Prostate gland (tissue), 2 donors: ENCODE measurements at regions not wholly inside any gene's neighbourhood (a gene's known extent, or its start where the extent isn't known, plus 50 kb on each side); places are given as distances from the start of the nearest gene placed in this dataset.

Experiments
- POLR2A ChIP-seq: fragments of 450-650 bp; IDR thresholded peaks from one replicate; pipeline ENCODE4 v1.6.1; 2016; ENCODE audit warnings: antibody characterized with exemption, mild to moderate bottlenecking
- POLR2AphosphoS5 ChIP-seq: sonication (generic); formaldehyde crosslinking; IDR thresholded peaks from one replicate; pipeline ENCODE4 v1.6.1; 2017; ENCODE audit warnings: antibody characterized with exemption
- TF ChIP-seq, protein P1 (sequence below), 4 experiments: fragments of 200-600 bp in 2 of 4; fragments of 450-650 bp in 2 of 4; sonication (generic) in 2 of 4; IDR thresholded peaks; 1 replicate in 3 of 4; 2 replicates in 1 of 4; pipeline ENCODE4 v1.5.1; 2016 to 2019; ENCODE audit warnings: antibody characterized with exemption in 4 of 4, mild to moderate bottlenecking in 2 of 4, moderate library complexity in 2 of 4

- TF ChIP-seq, protein P1, sequence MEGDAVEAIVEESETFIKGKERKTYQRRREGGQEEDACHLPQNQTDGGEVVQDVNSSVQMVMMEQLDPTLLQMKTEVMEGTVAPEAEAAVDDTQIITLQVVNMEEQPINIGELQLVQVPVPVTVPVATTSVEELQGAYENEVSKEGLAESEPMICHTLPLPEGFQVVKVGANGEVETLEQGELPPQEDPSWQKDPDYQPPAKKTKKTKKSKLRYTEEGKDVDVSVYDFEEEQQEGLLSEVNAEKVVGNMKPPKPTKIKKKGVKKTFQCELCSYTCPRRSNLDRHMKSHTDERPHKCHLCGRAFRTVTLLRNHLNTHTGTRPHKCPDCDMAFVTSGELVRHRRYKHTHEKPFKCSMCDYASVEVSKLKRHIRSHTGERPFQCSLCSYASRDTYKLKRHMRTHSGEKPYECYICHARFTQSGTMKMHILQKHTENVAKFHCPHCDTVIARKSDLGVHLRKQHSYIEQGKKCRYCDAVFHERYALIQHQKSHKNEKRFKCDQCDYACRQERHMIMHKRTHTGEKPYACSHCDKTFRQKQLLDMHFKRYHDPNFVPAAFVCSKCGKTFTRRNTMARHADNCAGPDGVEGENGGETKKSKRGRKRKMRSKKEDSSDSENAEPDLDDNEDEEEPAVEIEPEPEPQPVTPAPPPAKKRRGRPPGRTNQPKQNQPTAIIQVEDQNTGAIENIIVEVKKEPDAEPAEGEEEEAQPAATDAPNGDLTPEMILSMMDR (IDR thresholded peaks at IDR 0.05): no peak
- no peak for TF ChIP-seq POLR2AphosphoS5
- no peak for TF ChIP-seq POLR2A
Measured at GRCh38 chr7:42414028-42414427, 177.0 kb upstream of the GLI3 start.
